Stimulated activated CD4-positive, alpha-beta T cell treated with anti-CD3 and anti-CD28 coated beads, Interleukin-12 subunit alpha, Interleukin-12 subunit beta, amount 100 ng/mL, for 48 hours (primary cell): ENCODE measurements at regions not wholly inside any gene's neighbourhood (a gene's known extent, or its start where the extent isn't known, plus 50 kb on each side); places are given as distances from the start of the nearest gene placed in this dataset.

Source experiments
- DNase-seq, 3 donors: peaks; one replicate each; pipeline ENCODE4 v3.0.0-alpha.2; 2020; ENCODE audit warnings: low read depth in 2 of 3, low spot score in 1 of 3

GRCh38 chr2:188122985-188123384 lies 168.7 kb upstream of the GULP1 start:
- DNase-seq, result no peak

- DNase-seq, result no peak
Measured at GRCh38 chr2:188129677-188130076, 162.0 kb upstream of the GULP1 start.

- DNase-seq, result no peak
Measured at GRCh38 chr2:188130317-188130716, 161.4 kb upstream of the GULP1 start.

- DNase-seq, result no peak
Measured at GRCh38 chr2:188131281-188131680, 160.4 kb upstream of the GULP1 start.

GRCh38 chr2:188132385-188132784 lies 159.3 kb upstream of the GULP1 start:
- DNase-seq, result no peak

GRCh38 chr2:188134241-188134640 lies 157.4 kb upstream of the GULP1 start:
- no peak for DNase-seq

- DNase-seq, result no peak
Measured at GRCh38 chr2:188138313-188138712, 153.4 kb upstream of the GULP1 start.

- no peak for DNase-seq
Measured at GRCh38 chr2:188142088-188142487, 149.6 kb upstream of the GULP1 start.

- DNase-seq, result no peak
Measured at GRCh38 chr2:188142636-188143295, 148.9 kb upstream of the GULP1 start.

GRCh38 chr2:188145885-188146284 lies 145.8 kb upstream of the GULP1 start:
- DNase-seq, result no peak

- no peak for DNase-seq
Measured at GRCh38 chr2:188146888-188147287, 144.8 kb upstream of the GULP1 start.

GRCh38 chr2:188151670-188152069 lies 140.0 kb upstream of the GULP1 start:
- DNase-seq, result no peak

- DNase-seq, result no peak
Measured at GRCh38 chr2:188158337-188159100, 133.2 kb upstream of the GULP1 start.

GRCh38 chr2:188159484-188159883 lies 132.2 kb upstream of the GULP1 start:
- DNase-seq, result no peak

GRCh38 chr2:188170356-188170755 lies 121.3 kb upstream of the GULP1 start:
- DNase-seq, result no peak

GRCh38 chr2:188176620-188177019 lies 115.1 kb upstream of the GULP1 start:
- DNase-seq, result no peak

- DNase-seq, result no peak
Measured at GRCh38 chr2:188181067-188181838, 110.4 kb upstream of the GULP1 start.

- DNase-seq, result no peak
Measured at GRCh38 chr2:188181884-188182283, 109.8 kb upstream of the GULP1 start.

GRCh38 chr2:188187726-188188125 lies 103.9 kb upstream of the GULP1 start:
- DNase-seq, result no peak

- no peak for DNase-seq
Measured at GRCh38 chr2:188189356-188189755, 102.3 kb upstream of the GULP1 start.

- no peak for DNase-seq
Measured at GRCh38 chr2:188193230-188193629, 98.4 kb upstream of the GULP1 start.
